Calu3 (cell line): ENCODE measurements at regions not wholly inside any gene's neighbourhood (a gene's known extent, or its start where the extent isn't known, plus 50 kb on each side); places are given as distances from the start of the nearest gene placed in this dataset.

Source experiments
- BruUV-seq: library from RNA; stranded (reverse); fragments of 400-500 nt; replicated peaks from 2 replicates; lab custom pipeline; 2021; lab: Mats Ljungman, UMichigan
- CTCF ChIA-PET: fragments of 300-600 bp; sonication (Branson Sonifier 250); formaldehyde crosslinking; loops from one replicate; lab custom pipeline; 2022; ENCODE audit warnings: antibody characterized with exemption; lab: Charles Lee
- DNase-seq: peaks from one replicate; pipeline ENCODE4 v3.0.0; 2022
- H3K27ac Mint-ChIP-seq: one replicate; pipeline ENCODE4 v1.8.0; 2022; ENCODE audit warnings: mixed read lengths; ENCODE audit not compliant: unreplicated experiment
- H3K27me3 Mint-ChIP-seq: one replicate; pipeline ENCODE4 v1.8.0; 2022; ENCODE audit warnings: mixed read lengths; ENCODE audit not compliant: unreplicated experiment
- H3K36me3 Mint-ChIP-seq: one replicate; pipeline ENCODE4 v1.8.0; 2022; ENCODE audit warnings: mild to moderate bottlenecking, moderate library complexity, mixed read lengths; ENCODE audit not compliant: insufficient read depth, unreplicated experiment
- H3K4me1 Mint-ChIP-seq: one replicate; pipeline ENCODE4 v1.8.0; 2022; ENCODE audit warnings: mild to moderate bottlenecking, low read depth, mixed read lengths; ENCODE audit not compliant: unreplicated experiment
- H3K4me3 Mint-ChIP-seq: one replicate; pipeline ENCODE4 v1.8.0; 2022; ENCODE audit warnings: mild to moderate bottlenecking, low read depth, moderate library complexity, mixed read lengths; ENCODE audit not compliant: unreplicated experiment
- H3K9me3 Mint-ChIP-seq: one replicate; pipeline ENCODE4 v1.8.0; 2022; ENCODE audit warnings: low read depth, mixed read lengths; ENCODE audit not compliant: unreplicated experiment
- CTCF ChIP-seq: fragments of 200-600 bp; IDR thresholded peaks from one replicate; pipeline ENCODE4 v1.8.0; 2022; ENCODE audit warnings: antibody characterized with exemption; ENCODE audit not compliant: unreplicated experiment
- intact Hi-C: fragments of 100-400 bp; cut with micrococcal nuclease; formaldehyde crosslinking; loops from one replicate; pipeline ENCODE4 v1.10.0; 2022; ENCODE audit not compliant: unreplicated experiment

- CTCF ChIA-PET, result no interaction called here
- DNase-seq, result no peak
- no TSS peak for BruUV-seq
- no peak for TF ChIP-seq CTCF
- H3K4me3 Mint-ChIP-seq, result no peak overlapping the region
- peaks cover 5% of the 10 kb centered on the region for H3K36me3 Mint-ChIP-seq
- peaks cover 12% of the 10 kb centered on the region for H3K4me1 Mint-ChIP-seq
- no peak overlapping the region for H3K27ac Mint-ChIP-seq
- no peaks in the 10 kb centered on the region for H3K27me3 Mint-ChIP-seq
- no peaks in the 10 kb centered on the region for H3K9me3 Mint-ChIP-seq
- intact Hi-C loops, result no loop called here
Observed at GRCh38 chr22:49491221-49491635, 336.4 kb downstream of the BRD1 start.

- CTCF ChIA-PET, result no interaction called here
- Mint-ChIP-seq H3K9me3 (no peaks in the 10 kb centered on the region), H3K4me1 (peaks cover 12% of the 10 kb centered on the region), H3K27me3 (no peaks in the 10 kb centered on the region), H3K27ac (no peak overlapping the region), H3K4me3 (no peak overlapping the region), H3K36me3 (peaks cover 5% of the 10 kb centered on the region)
- DNase-seq, result no peak
- intact Hi-C loops, result no loop called here
- BruUV-seq, result no TSS peak
- no peak for TF ChIP-seq CTCF
Observed at GRCh38 chr22:49490692-49491091, 337.0 kb downstream of the BRD1 start.

GRCh38 chr22:49489821-49490220 is 337.9 kb downstream of the BRD1 start:
- Mint-ChIP-seq H3K4me1 (peaks cover 12% of the 10 kb centered on the region), H3K9me3 (peaks cover 1% of the 10 kb centered on the region)
- intact Hi-C loops, result loop anchor here (10.0 kb wide), 1 partner anchor 65 kb away; no protein-coding TSS in a partner anchor

GRCh38 chr22:49488943-49489342 is 338.7 kb downstream of the BRD1 start:
- Mint-ChIP-seq H3K36me3 (peaks cover 5% of the 10 kb centered on the region), H3K4me1 (peaks cover 12% of the 10 kb centered on the region), H3K4me3 (no peak overlapping the region), H3K9me3 (peaks cover 3% of the 10 kb centered on the region), H3K27ac (no peak overlapping the region), H3K27me3 (no peaks in the 10 kb centered on the region)
- CTCF ChIA-PET, result no interaction called here
- TF ChIP-seq CTCF, result no peak
- intact Hi-C loops, result loop anchor here (10.0 kb wide), 1 partner anchor 64 kb away; no protein-coding TSS in a partner anchor
- BruUV-seq, result no TSS peak
- DNase-seq, result no peak

More at GRCh38 chr22:49489821-49490220, 337.9 kb downstream of the BRD1 start:
- BruUV-seq, result no TSS peak
- no peak for DNase-seq
- CTCF ChIA-PET, result no interaction called here
- no peak for TF ChIP-seq CTCF
- H3K36me3 Mint-ChIP-seq, result peaks cover 5% of the 10 kb centered on the region
- H3K4me3 Mint-ChIP-seq, result no peak overlapping the region
- H3K27me3 Mint-ChIP-seq, result no peaks in the 10 kb centered on the region
- H3K27ac Mint-ChIP-seq, result no peak overlapping the region
